ENCODE measurements at regions not wholly inside any gene's neighbourhood (a gene's known extent, or its start where the extent isn't known, plus 50 kb on each side); places are given as distances from the start of the nearest gene placed in this dataset.

- TF ChIP-seq POLR2AphosphoS5 (IDR thresholded peaks at IDR 0.05), result no peak
- Histone ChIP-seq H3K4me3 (no peak overlapping the region), H3K27me3 (no peaks in the 10 kb centered on the region), H3K9me3 (no peaks in the 10 kb centered on the region), H3K27ac (no peak overlapping the region), H3K36me3 (no peaks in the 10 kb centered on the region), H3K4me1 (no peaks in the 10 kb centered on the region)
- DNase-seq, result no peak
- in situ Hi-C loops (cut with MboI; ENCODE audit: low pct_ligation_motif_present in 1 of 4, low pct_unique_long_range_greater_than_20kb in 1 of 4, low sequenced_read_pairs in 3 of 4), result loop anchor here in 1 of 4 donors (25.0 kb wide), 1 partner anchor 103 kb away; no protein-coding TSS in a partner anchor
- 20 to 65% methylated on average over 1 to 7 of the region's 7 CpGs for WGBS, 2 donors (ENCODE audit: low coverage in 1 of 2)
- intact Hi-C loops (cut with DNase I; ENCODE audit: low total_unique reads), result no loop called here
Measured at GRCh38 chr16:50940275-50940854, 198.5 kb downstream of the CYLD start.

- H3K27ac ChIP-seq, result no peak overlapping the region
- no peaks in the 10 kb centered on the region for H3K27me3 ChIP-seq
- intact Hi-C loops (cut with DNase I; ENCODE audit: low total_unique reads) (no loop called here), in situ Hi-C loops (cut with MboI; ENCODE audit: low pct_ligation_motif_present in 1 of 4, low pct_unique_long_range_greater_than_20kb in 1 of 4, low sequenced_read_pairs in 3 of 4) (loop anchor here in 1 of 4 donors (25.0 kb wide), 1 partner anchor 102 kb away; no protein-coding TSS in a partner anchor)
- H3K36me3 ChIP-seq, result no peaks in the 10 kb centered on the region
- WGBS, 2 donors (ENCODE audit: low coverage in 1 of 2), result 59% methylated on average over 2 of the region's 2 CpGs; no CpG with 5 or more reads in 1 of the 2 donors
- H3K4me3 ChIP-seq, result no peak overlapping the region
- no peak for DNase-seq
- TF ChIP-seq EP300 (IDR thresholded peaks at IDR 0.05; ENCODE audit: low read depth) (no peak), POLR2A (IDR thresholded peaks at IDR 0.05) (no peak), CTCF (IDR thresholded peaks at IDR 0.05) (no peak), POLR2AphosphoS5 (IDR thresholded peaks at IDR 0.05) (no peak)
- H3K9me3 ChIP-seq, result no peaks in the 10 kb centered on the region
- no peaks in the 10 kb centered on the region for H3K4me1 ChIP-seq
Measured at GRCh38 chr16:50939356-50939755, 197.5 kb downstream of the CYLD start.

- in situ Hi-C loops (cut with MboI; ENCODE audit: low pct_ligation_motif_present in 1 of 4, low pct_unique_long_range_greater_than_20kb in 1 of 4, low sequenced_read_pairs in 3 of 4) (loop anchor here in 1 of 4 donors (25.0 kb wide), 1 partner anchor 102 kb away; no protein-coding TSS in a partner anchor), intact Hi-C loops (cut with DNase I; ENCODE audit: low total_unique reads) (no loop called here)
- DNase-seq, result no peak
- no peak for TF ChIP-seq POLR2A (IDR thresholded peaks at IDR 0.05)
- TF ChIP-seq EP300 (IDR thresholded peaks at IDR 0.05; ENCODE audit: low read depth), result no peak
- TF ChIP-seq CTCF (IDR thresholded peaks at IDR 0.05), result no peak
- no peak for TF ChIP-seq POLR2AphosphoS5 (IDR thresholded peaks at IDR 0.05)
- Histone ChIP-seq H3K9me3 (no peaks in the 10 kb centered on the region), H3K27ac (no peak overlapping the region), H3K27me3 (no peaks in the 10 kb centered on the region), H3K36me3 (no peaks in the 10 kb centered on the region), H3K4me3 (no peak overlapping the region), H3K4me1 (no peaks in the 10 kb centered on the region)
- WGBS, 2 donors (ENCODE audit: low coverage in 1 of 2), result 53 to 63% methylated on average over 7 to 10 of the region's 11 CpGs
Measured at GRCh38 chr16:50938932-50939331, 197.0 kb downstream of the CYLD start.

DNA sequence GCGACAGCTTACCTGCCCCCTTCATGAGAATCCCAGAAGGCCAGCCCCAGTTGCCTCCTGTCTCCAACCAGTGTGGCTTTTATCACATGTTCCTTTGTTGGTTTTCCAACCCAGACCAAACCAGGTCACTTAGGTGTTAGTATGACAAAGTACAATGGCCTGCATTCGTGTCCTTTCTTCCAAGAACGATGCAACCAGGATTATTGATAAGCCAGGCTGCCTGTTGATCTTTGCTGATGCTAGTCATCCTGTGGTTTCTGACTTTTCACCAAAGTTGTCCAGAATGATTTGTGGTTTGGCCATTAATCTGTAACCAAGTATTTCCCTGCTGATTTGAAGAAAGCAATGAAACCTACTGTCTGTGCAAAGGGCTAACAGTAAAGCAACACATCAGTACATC, 191.4 kb downstream of the CYLD start:
- no peak overlapping the region for H3K4me3 ChIP-seq
- 74% methylated on average over 3 of the region's 3 CpGs; no CpG with 5 or more reads in 1 of the 2 donors for WGBS, 2 donors (ENCODE audit: low coverage in 1 of 2)
- no peak for DNase-seq
- intact Hi-C loops (cut with DNase I; ENCODE audit: low total_unique reads) (no loop called here), in situ Hi-C loops (cut with MboI; ENCODE audit: low pct_ligation_motif_present in 1 of 4, low pct_unique_long_range_greater_than_20kb in 1 of 4, low sequenced_read_pairs in 3 of 4) (loop anchor here in 1 of 4 donors (25.0 kb wide), 1 partner anchor 96 kb away; no protein-coding TSS in a partner anchor)
- H3K27ac ChIP-seq, result no peak overlapping the region
- H3K4me1 ChIP-seq, result no peaks in the 10 kb centered on the region
- no peaks in the 10 kb centered on the region for H3K27me3 ChIP-seq
- TF ChIP-seq EP300 (IDR thresholded peaks at IDR 0.05; ENCODE audit: low read depth), result no peak
- TF ChIP-seq CTCF (IDR thresholded peaks at IDR 0.05), result no peak
- no peak for TF ChIP-seq POLR2AphosphoS5 (IDR thresholded peaks at IDR 0.05)
- TF ChIP-seq POLR2A (IDR thresholded peaks at IDR 0.05), result no peak
- H3K36me3 ChIP-seq, result no peaks in the 10 kb centered on the region
- no peaks in the 10 kb centered on the region for H3K9me3 ChIP-seq
